22Rv1 (cell line): ENCODE measurements at regions not wholly inside any gene's neighbourhood (a gene's known extent, or its start where the extent isn't known, plus 50 kb on each side); places are given as distances from the start of the nearest gene placed in this dataset.
"Not testable (repeated sequence)": the region's sequence is repeated elsewhere in the genome, so short reads cannot be mapped to it uniquely, and the experiment has no call there.

Experiments
- H3K27ac ChIP-seq: fragments of 450-650 bp; 2 replicates; pipeline ENCODE4 v1.5.1; 2017
- CTCF ChIP-seq: fragments of 450-650 bp; IDR thresholded peaks from 2 replicates; pipeline ENCODE4 v1.5.1; 2017; ENCODE audit warnings: mild to moderate bottlenecking
- ZFX ChIP-seq: fragments of 450-650 bp; IDR thresholded peaks from 2 replicates; pipeline ENCODE4 v1.6.1; 2017; ENCODE audit warnings: antibody characterized with exemption, borderline replicate concordance

GRCh38 chr6:94597487-94597886 is 979.8 kb upstream of the MANEA start:
- H3K27ac ChIP-seq = no peak overlapping the region
- TF ChIP-seq CTCF = no peak
- no peak for TF ChIP-seq ZFX

GRCh38 chr6:94590416-94590815 is 986.9 kb upstream of the MANEA start:
- TF ChIP-seq ZFX (no peak), CTCF (no peak)
- no peak overlapping the region for H3K27ac ChIP-seq

GRCh38 chr6:94588301-94588700 is 989.0 kb upstream of the MANEA start:
- H3K27ac ChIP-seq = no peak overlapping the region
- no peak for TF ChIP-seq ZFX
- no peak for TF ChIP-seq CTCF

- H3K27ac ChIP-seq = no peak overlapping the region
- no peak for TF ChIP-seq CTCF
- no peak for TF ChIP-seq ZFX
Observed at GRCh38 chr6:94584211-94584610, 993.1 kb upstream of the MANEA start.

GRCh38 chr6:94570581-94570980 is 1006.8 kb upstream of the MANEA start:
- H3K27ac ChIP-seq = no peak overlapping the region
- TF ChIP-seq CTCF (no peak), ZFX (no peak)

GRCh38 chr6:94562846-94563245 is 1014.5 kb upstream of the MANEA start:
- H3K27ac ChIP-seq = no peak overlapping the region
- TF ChIP-seq ZFX = no peak
- no peak for TF ChIP-seq CTCF

- no peak for TF ChIP-seq ZFX
- no peak for TF ChIP-seq CTCF
- no peak overlapping the region for H3K27ac ChIP-seq
Observed at GRCh38 chr6:94559829-94560537, 1017.4 kb upstream of the MANEA start.

- not testable (repeated sequence) for H3K27ac ChIP-seq
Observed at GRCh38 chr6:94557207-94557606, 1020.1 kb upstream of the MANEA start.
